Bone marrow (tissue), 2 donors: ENCODE measurements at regions not wholly inside any gene's neighbourhood (a gene's known extent, or its start where the extent isn't known, plus 50 kb on each side); places are given as distances from the start of the nearest gene placed in this dataset.

Experiments
- DNase-seq, 2 donors: peaks; one replicate each; lab custom pipeline; 2025; lab: John Stamatoyannopoulos, UW

DNA sequence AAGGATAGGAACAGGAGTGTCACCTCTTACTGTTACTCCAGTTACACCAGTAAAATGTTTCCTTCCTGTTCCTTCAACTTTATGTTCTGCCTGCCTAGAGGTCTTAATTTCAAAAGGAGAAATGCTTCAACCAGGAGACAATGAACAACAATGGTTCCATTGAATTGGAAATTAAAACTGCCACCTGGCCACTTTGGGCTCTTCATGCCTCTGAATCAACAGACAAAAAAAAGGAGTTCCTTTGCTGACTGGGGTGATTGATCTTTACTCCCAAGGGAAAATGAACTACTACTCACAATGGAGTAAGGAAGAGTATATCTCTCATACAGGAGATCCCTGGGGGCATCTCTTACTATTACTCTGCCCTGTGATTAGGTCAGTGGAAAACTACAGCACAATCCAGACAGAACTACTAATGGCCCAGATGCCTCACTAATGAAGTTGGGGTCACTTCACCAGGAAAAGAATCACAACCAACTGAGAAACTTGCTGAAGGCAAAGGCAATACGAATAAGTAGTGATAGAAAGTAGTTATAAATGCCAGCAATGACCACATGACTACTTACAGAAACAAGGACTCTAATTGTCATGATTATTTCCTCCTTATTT lies 76.6 kb upstream of the PRDX6 start:
- DNase-seq: no peak

- no peak for DNase-seq
Observed at GRCh38 chr1:173403996-173404395, 73.1 kb upstream of the PRDX6 start.

DNA sequence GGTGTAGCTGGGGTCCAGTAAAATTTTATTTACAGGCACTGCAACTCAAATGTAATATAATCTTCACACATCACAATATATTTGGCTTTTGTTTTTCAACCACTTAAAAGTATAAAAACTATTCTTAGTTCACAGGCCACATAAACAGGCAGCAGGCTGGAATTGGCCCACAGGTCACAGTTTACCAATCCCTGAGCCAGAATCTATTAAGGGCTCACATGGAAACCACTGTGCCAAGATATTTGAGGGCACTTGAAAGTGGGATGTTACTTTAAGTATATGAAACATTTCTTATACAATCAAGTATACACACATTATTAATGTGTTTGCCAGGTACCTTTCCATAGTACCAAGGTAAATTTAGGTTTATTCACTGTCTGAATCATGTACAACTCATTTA lies 71.9 kb upstream of the PRDX6 start:
- no peak for DNase-seq

GRCh38 chr1:173405834-173406233 lies 71.3 kb upstream of the PRDX6 start:
- no peak for DNase-seq

GRCh38 chr1:173406783-173407230 lies 70.3 kb upstream of the PRDX6 start:
- DNase-seq: peak in 1 of 2 donors; percentile 48

DNA sequence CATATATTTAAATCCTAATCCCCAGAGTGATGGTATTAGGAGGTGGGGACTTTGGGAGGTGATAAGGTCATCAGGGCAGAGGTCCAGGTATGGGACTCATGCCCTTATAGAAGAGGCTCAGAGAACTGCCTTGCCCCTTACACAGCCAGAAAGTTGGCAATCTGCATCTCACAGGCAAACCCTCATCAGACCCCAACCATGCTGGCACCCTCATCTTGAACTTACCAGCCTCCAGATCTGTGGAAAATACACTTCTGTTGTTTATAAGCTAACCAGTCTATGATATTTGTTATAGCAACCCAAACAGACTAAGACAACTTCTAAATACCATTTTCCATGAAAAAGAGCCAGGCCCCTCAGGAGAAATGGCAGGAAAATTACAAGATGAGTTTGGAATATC lies 69.3 kb upstream of the PRDX6 start:
- DNase-seq: no peak

GRCh38 chr1:173408886-173409285 lies 68.2 kb upstream of the PRDX6 start:
- no peak for DNase-seq

DNA sequence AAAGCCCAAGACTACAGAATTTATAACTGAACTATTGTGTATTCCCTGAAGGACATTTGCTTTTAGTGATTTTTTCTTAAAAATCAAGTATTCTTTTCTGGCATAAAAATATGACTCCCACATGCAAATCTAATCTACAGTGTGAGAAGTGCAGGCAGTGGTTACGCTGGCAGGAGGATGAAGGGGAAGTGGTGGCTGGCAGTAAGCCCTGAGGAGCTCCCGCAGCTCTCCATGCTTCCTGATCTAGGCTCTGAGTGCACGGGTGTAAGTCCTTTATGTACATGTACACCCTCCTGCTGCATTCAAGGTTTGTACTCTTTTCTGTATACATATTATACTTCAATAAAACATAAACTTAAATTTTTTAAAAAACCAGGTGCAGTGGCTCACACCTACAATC lies 67.5 kb upstream of the PRDX6 start:
- DNase-seq: peak; percentile 21 to 98

DNA sequence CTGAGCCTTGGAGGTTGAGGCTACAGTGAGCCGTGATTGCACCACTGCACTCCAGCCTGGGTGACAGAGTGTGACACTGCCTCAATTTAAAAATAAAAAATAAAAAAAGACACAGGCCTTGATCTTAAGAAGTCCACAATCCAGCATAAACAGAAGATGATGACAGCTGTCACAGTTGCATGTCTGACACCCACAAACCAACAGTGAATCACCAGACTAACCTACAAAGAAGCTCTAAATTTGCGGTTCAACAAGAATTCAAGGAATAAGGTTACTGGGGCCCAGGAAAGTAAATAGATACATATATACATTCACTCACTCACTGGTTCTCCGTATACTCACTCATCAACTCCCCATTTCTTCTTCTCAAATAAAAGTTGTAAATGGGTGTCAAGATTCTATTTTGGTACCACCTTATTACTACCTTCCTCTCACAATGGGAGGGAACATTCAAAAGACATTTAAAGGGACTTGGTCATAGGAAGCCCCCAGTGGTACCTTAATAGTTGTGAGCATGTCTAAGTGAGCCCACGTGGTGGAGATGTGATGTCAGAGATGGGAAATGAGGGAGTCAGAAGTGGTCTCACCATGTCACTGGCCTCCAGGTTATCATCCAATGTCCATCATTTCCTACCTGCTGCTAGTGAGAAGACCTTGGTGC lies 66.9 kb upstream of the PRDX6 start:
- DNase-seq: no peak

GRCh38 chr1:173410794-173411236 lies 66.3 kb upstream of the PRDX6 start:
- DNase-seq: no peak

GRCh38 chr1:173411835-173412742 lies 65.0 kb upstream of the PRDX6 start:
- no peak for DNase-seq

- DNase-seq: peak in 1 of 2 donors; percentile 81
Observed at GRCh38 chr1:173413271-173413707, 63.8 kb upstream of the PRDX6 start.

- DNase-seq: no peak
Observed at GRCh38 chr1:173414136-173414535, 63.0 kb upstream of the PRDX6 start.

GRCh38 chr1:173414539-173415226 lies 62.5 kb upstream of the PRDX6 start:
- no peak for DNase-seq

- no peak for DNase-seq
Observed at GRCh38 chr1:173415490-173415889, 61.6 kb upstream of the PRDX6 start.

GRCh38 chr1:173415905-173416450 lies 61.2 kb upstream of the PRDX6 start:
- DNase-seq: no peak

GRCh38 chr1:173417563-173417962 lies 59.6 kb upstream of the PRDX6 start:
- DNase-seq: peak in 1 of 2 donors; percentile 21

DNA sequence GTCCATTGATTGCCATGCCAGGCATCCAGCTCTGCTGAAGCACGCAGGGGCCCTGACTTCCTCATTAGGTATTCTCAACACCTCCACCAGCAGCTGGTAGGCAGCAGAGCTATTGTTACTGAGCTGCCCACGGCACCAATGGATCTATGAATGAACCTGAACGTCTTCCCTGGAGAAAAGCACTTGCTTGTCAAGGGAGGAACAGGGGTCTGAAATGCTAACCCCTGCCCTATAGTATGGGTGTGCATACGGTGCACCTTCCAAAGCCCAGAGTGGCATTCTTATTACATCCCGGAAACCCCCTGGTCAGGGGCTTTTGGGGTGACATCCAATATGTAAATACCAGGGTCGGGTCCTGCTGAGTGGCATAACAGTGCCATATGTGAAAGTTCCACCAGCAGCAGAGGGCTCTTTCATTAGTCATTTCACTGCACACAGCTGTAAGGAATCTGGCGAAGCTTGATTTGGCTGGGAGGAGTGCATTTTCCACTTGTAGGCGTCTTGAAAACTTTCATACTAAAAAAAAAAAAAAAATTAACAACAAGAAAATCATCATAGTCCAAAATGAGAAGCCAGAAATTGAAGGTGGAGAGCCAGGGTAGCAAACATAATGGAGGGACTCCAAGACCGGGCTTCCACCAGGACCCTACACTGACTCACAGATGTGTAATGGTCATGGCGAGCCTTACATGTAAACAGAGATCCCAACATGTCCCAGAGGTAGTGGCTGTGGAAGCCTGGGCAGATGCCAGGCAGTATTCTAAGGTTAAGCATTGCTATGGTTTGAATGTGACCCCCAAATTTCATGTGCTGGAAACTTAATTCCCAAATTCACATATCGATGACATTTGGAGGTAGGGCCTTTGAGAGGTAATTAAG lies 58.8 kb upstream of the PRDX6 start:
- no peak for DNase-seq

DNA sequence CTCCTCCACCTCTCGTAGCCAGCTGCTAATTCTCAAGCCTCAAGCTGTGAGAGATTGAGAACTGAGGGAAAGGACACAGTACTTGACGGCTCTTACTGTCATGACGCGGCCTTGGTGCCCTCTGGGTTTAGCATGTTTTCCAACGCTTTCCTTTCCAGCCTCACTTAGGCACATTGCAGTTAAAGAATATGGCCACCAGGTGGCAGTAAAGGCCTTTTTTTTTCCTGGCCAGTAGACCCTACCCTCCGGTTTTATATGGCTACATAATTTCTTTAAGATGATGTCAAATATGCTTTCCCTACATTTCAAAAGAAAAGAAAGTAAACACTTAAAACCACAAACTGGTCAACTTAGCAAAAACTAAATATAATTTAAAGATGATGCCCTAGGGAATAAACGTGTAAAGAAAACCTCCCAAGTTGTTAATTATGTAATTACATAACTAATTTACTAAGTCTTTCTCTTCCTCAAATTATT lies 56.8 kb upstream of the PRDX6 start:
- DNase-seq: peak; percentile 17 to 70

DNA sequence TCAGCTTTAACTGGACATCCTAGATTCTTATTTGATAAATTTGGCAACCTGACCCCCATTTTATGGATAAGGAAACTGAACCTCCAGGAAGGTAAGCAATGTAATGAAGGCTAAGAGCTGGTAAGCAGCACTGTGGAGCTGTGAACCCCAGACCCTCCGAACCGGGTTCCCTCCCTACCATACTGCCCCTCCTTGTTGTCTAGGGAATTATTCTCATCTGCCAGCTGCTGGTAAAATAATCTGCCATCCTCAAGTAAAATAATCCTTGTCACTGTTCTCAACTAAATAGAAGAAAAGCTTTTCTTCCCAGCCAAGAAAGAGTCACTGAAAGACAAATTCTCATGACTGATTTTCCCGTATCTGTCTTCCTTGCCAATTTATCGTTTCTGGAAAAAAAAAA lies 55.8 kb upstream of the PRDX6 start:
- no peak for DNase-seq

DNA sequence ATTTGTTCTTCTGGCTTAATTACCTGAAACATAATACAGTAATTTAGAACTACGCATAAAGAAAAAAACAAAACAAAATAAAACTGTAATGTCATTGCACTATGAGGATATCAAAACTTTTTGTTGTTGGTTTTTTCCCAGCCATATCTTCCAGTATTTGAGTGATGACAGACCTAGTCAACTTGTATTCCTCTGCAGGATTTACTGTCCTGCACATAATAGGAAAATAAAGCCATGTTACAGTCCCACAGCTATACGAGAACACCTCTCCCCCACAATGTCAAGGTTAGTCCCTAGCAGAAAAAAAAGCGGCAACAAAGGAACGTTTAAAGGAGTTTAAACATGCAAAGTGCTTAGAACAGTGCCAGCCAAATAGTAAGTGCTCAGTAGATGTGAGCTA lies 55.3 kb upstream of the PRDX6 start:
- no peak for DNase-seq
